Type B pancreatic cell (in vitro differentiated cells): ENCODE measurements at regions not wholly inside any gene's neighbourhood (a gene's known extent, or its start where the extent isn't known, plus 50 kb on each side); places are given as distances from the start of the nearest gene placed in this dataset.

Source experiments
- DNase-seq: peaks from one replicate; pipeline ENCODE4 v3.0.0; 2021; ENCODE audit warnings: mixed read lengths; ENCODE audit not compliant: unreplicated experiment; ENCODE audit errors: extremely low spot score
- H3K27ac Mint-ChIP-seq: 2 replicates; pipeline ENCODE4 v1.8.0; 2021; ENCODE audit warnings: mild to moderate bottlenecking, mixed read lengths
- H3K27me3 Mint-ChIP-seq: 2 replicates; pipeline ENCODE4 v1.8.0; 2021; ENCODE audit warnings: mixed read lengths
- H3K36me3 Mint-ChIP-seq: 2 replicates; pipeline ENCODE4 v1.8.0; 2021; ENCODE audit warnings: mixed read lengths
- H3K4me1 Mint-ChIP-seq: one replicate; pipeline ENCODE4 v1.8.0; 2021; ENCODE audit warnings: mixed read lengths; ENCODE audit not compliant: unreplicated experiment
- H3K4me3 Mint-ChIP-seq: 2 replicates; pipeline ENCODE4 v1.8.0; 2021; ENCODE audit warnings: mild to moderate bottlenecking, mixed read lengths
- H3K9me3 Mint-ChIP-seq: 2 replicates; pipeline ENCODE4 v1.8.0; 2021; ENCODE audit warnings: mixed read lengths
- TF ChIP-seq, protein P1 (sequence below): fragments of 200-600 bp; sonication (generic); conservative IDR thresholded peaks from 2 replicates; pipeline ENCODE4 v1.5.0; 2021; ENCODE audit warnings: antibody characterized with exemption, mild to moderate bottlenecking

DNA sequence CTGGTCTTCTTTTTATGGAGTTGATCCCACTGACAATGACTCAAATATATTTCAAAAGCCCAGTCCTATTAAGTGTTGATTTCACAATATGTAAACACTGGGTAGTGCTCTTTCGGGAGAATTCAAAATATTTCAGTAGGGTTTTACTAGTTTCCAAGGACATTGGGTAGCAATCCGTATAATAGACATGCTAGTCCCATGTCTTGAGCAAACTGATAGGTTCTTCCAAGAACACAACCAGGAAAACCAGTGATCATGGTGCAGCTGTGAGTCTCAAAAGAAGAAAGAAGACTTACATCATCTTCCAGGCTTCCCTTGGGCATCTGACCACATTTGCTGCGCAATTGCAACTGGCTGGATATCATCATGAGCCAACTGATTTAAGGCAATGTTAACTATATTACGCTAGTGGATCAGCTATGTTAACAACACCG is 59.3 kb upstream of the APBB1IP start:
- H3K4me1 Mint-ChIP-seq, result no peaks in the 10 kb centered on the region
- TF ChIP-seq, protein P1, sequence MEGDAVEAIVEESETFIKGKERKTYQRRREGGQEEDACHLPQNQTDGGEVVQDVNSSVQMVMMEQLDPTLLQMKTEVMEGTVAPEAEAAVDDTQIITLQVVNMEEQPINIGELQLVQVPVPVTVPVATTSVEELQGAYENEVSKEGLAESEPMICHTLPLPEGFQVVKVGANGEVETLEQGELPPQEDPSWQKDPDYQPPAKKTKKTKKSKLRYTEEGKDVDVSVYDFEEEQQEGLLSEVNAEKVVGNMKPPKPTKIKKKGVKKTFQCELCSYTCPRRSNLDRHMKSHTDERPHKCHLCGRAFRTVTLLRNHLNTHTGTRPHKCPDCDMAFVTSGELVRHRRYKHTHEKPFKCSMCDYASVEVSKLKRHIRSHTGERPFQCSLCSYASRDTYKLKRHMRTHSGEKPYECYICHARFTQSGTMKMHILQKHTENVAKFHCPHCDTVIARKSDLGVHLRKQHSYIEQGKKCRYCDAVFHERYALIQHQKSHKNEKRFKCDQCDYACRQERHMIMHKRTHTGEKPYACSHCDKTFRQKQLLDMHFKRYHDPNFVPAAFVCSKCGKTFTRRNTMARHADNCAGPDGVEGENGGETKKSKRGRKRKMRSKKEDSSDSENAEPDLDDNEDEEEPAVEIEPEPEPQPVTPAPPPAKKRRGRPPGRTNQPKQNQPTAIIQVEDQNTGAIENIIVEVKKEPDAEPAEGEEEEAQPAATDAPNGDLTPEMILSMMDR, result no peak
- H3K36me3 Mint-ChIP-seq, result no peaks in the 10 kb centered on the region
- no peak overlapping the region for H3K27ac Mint-ChIP-seq
- no peaks in the 10 kb centered on the region for H3K9me3 Mint-ChIP-seq
- peaks cover 8% of the 10 kb centered on the region for H3K27me3 Mint-ChIP-seq
- no peak overlapping the region for H3K4me3 Mint-ChIP-seq
- no peak for DNase-seq

DNA sequence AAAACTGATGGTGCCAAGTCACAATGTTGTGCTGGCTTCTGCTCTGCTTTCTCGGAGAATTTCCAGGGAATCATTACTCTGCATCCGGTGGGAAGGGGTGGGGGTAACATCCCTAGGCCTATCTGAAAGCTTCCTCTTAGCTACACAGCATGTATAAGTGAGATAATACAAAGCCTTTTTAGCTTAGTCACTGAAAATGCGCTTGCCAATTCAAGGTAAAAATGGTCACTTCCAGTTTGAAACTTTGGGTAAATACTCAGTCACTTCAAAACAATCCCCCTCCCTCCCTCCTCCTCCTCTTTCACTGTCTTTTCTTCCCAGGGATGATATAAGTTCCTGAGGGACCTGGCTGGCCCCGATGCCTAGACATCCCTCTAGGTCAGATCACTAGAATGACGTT is 57.3 kb upstream of the APBB1IP start:
- TF ChIP-seq, protein P1, result no peak
- no peaks in the 10 kb centered on the region for H3K4me1 Mint-ChIP-seq
- H3K27ac Mint-ChIP-seq, result no peak overlapping the region

DNA sequence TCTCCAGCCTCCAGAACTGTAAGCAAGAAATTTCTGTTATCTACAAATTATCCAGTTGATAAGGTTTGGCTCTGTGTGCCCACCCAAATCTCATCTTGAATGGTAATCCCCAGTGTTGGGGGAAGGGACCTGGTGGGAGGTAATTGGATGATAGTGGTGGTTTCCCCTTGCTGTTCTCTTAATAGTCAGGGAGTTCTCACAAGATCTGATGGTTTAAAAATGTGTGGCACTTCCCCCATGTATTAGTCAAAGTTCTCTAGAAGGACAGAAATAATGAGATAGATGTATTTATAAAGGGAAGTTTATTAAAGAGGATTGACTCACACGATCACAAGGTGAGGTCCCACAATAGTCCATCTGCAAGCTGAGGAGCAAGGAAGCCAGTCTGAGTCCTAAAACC is 56.2 kb upstream of the APBB1IP start:
- Mint-ChIP-seq H3K36me3 (no peaks in the 10 kb centered on the region), H3K9me3 (no peaks in the 10 kb centered on the region), H3K27me3 (peaks cover 4% of the 10 kb centered on the region), H3K4me1 (no peaks in the 10 kb centered on the region), H3K27ac (no peak overlapping the region), H3K4me3 (no peak overlapping the region)
- DNase-seq, result no peak
- TF ChIP-seq, protein P1, result no peak

More for the DNA sequence above, 57.3 kb upstream of the APBB1IP start:
- Mint-ChIP-seq H3K27me3 (peaks cover 8% of the 10 kb centered on the region), H3K36me3 (no peaks in the 10 kb centered on the region), H3K9me3 (no peaks in the 10 kb centered on the region), H3K4me3 (no peak overlapping the region)
- DNase-seq, result no peak

DNA sequence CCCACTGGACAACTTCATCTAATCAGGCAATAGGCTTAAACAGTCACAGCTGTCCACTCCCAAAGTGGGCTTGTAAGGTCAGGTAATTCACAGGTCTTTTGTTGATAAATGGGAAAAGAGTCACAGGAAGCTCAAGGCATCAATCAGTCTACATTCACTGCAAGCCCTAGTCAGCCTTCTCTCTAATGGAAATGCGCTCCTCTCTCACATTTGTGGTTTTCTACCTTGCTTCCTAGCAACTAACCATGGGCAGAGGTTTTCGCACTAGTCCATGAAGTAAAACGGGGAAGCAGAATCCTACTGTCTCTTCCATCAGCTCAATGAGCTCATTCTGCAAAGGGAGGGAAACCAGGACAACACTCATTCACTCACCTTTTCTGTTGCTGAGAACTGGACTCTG is 53.5 kb upstream of the APBB1IP start:
- no peaks in the 10 kb centered on the region for H3K36me3 Mint-ChIP-seq
- H3K4me3 Mint-ChIP-seq, result no peak overlapping the region
- H3K27ac Mint-ChIP-seq, result no peak overlapping the region
- H3K9me3 Mint-ChIP-seq, result no peaks in the 10 kb centered on the region
- TF ChIP-seq, protein P1, result no peak
- no peaks in the 10 kb centered on the region for H3K4me1 Mint-ChIP-seq
- H3K27me3 Mint-ChIP-seq, result peaks cover 3% of the 10 kb centered on the region
- no peak for DNase-seq

- no peak overlapping the region for H3K4me3 Mint-ChIP-seq
Measured at GRCh38 chr10:26385443-26385842, 52.7 kb upstream of the APBB1IP start.

More at GRCh38 chr10:26385443-26385842, 52.7 kb upstream of the APBB1IP start:
- no peak for DNase-seq
- Mint-ChIP-seq H3K27ac (no peak overlapping the region), H3K36me3 (no peaks in the 10 kb centered on the region), H3K27me3 (peaks cover 7% of the 10 kb centered on the region), H3K9me3 (no peaks in the 10 kb centered on the region), H3K4me1 (no peaks in the 10 kb centered on the region)
- TF ChIP-seq, protein P1, result no peak
